ENCODE measurements at regions not wholly inside any gene's neighbourhood (a gene's known extent, or its start where the extent isn't known, plus 50 kb on each side); places are given as distances from the start of the nearest gene placed in this dataset.

- no peak for DNase-seq (ENCODE audit: low spot score)
These were observed 118.4 kb upstream of the NABP1 start for GRCh38 chr2:191559569-191559968.

GRCh38 chr2:191560411-191560980 is 117.4 kb upstream of the NABP1 start:
- no peak for DNase-seq (ENCODE audit: low spot score)

GRCh38 chr2:191565120-191565519 is 112.8 kb upstream of the NABP1 start:
- DNase-seq (ENCODE audit: low spot score), result no peak

- DNase-seq (ENCODE audit: low spot score), result no peak
These were observed 112.2 kb upstream of the NABP1 start for GRCh38 chr2:191565647-191566198.

- DNase-seq (ENCODE audit: low spot score), result peak; percentile 73
These were observed 111.6 kb upstream of the NABP1 start for GRCh38 chr2:191566344-191566743.

GRCh38 chr2:191567206-191567605 is 110.7 kb upstream of the NABP1 start:
- no peak for DNase-seq (ENCODE audit: low spot score)

GRCh38 chr2:191569025-191569424 is 108.9 kb upstream of the NABP1 start:
- no peak for DNase-seq (ENCODE audit: low spot score)

- DNase-seq (ENCODE audit: low spot score), result peak; percentile 59
These were observed 106.7 kb upstream of the NABP1 start for GRCh38 chr2:191571163-191571769.

GRCh38 chr2:191572319-191572718 is 105.6 kb upstream of the NABP1 start:
- no peak for DNase-seq (ENCODE audit: low spot score)

- no peak for DNase-seq (ENCODE audit: low spot score)
These were observed 104.7 kb upstream of the NABP1 start for GRCh38 chr2:191573216-191573615.

- no peak for DNase-seq (ENCODE audit: low spot score)
These were observed 103.7 kb upstream of the NABP1 start for GRCh38 chr2:191574232-191574631.

GRCh38 chr2:191577605-191578004 is 100.3 kb upstream of the NABP1 start:
- DNase-seq (ENCODE audit: low spot score), result no peak

- no peak for DNase-seq (ENCODE audit: low spot score)
These were observed 99.9 kb upstream of the NABP1 start for GRCh38 chr2:191578031-191578430.

GRCh38 chr2:191580581-191580980 is 97.4 kb upstream of the NABP1 start:
- no peak for DNase-seq (ENCODE audit: low spot score)

GRCh38 chr2:191581003-191581402 is 96.9 kb upstream of the NABP1 start:
- no peak for DNase-seq (ENCODE audit: low spot score)

GRCh38 chr2:191582355-191582754 is 95.6 kb upstream of the NABP1 start:
- DNase-seq (ENCODE audit: low spot score), result peak; percentile 83

- no peak for DNase-seq (ENCODE audit: low spot score)
These were observed 86.9 kb upstream of the NABP1 start for GRCh38 chr2:191591025-191591424.

- peak; percentile 38 for DNase-seq (ENCODE audit: low spot score)
These were observed 84.1 kb upstream of the NABP1 start for GRCh38 chr2:191593622-191594385.

- no peak for DNase-seq (ENCODE audit: low spot score)
These were observed 80.7 kb upstream of the NABP1 start for GRCh38 chr2:191597186-191597751.

- DNase-seq (ENCODE audit: low spot score), result no peak
These were observed 79.6 kb upstream of the NABP1 start for GRCh38 chr2:191598296-191598695.

- DNase-seq (ENCODE audit: low spot score), result no peak
These were observed 76.9 kb upstream of the NABP1 start for GRCh38 chr2:191601060-191601459.

GRCh38 chr2:191604154-191604553 is 73.8 kb upstream of the NABP1 start:
- DNase-seq (ENCODE audit: low spot score), result no peak

GRCh38 chr2:191607096-191607495 is 70.8 kb upstream of the NABP1 start:
- DNase-seq (ENCODE audit: low spot score), result no peak
